Left kidney (tissue), 1 donor: ENCODE measurements at regions not wholly inside any gene's neighbourhood (a gene's known extent, or its start where the extent isn't known, plus 50 kb on each side); places are given as distances from the start of the nearest gene placed in this dataset.
A peak's percentile ranks its signal among the peaks of the same experiment; 100 is the strongest.

ENCODE experiments used
- DNase-seq: peaks from one replicate; pipeline ENCODE4 v3.0.0-alpha.2; 2013

DNA sequence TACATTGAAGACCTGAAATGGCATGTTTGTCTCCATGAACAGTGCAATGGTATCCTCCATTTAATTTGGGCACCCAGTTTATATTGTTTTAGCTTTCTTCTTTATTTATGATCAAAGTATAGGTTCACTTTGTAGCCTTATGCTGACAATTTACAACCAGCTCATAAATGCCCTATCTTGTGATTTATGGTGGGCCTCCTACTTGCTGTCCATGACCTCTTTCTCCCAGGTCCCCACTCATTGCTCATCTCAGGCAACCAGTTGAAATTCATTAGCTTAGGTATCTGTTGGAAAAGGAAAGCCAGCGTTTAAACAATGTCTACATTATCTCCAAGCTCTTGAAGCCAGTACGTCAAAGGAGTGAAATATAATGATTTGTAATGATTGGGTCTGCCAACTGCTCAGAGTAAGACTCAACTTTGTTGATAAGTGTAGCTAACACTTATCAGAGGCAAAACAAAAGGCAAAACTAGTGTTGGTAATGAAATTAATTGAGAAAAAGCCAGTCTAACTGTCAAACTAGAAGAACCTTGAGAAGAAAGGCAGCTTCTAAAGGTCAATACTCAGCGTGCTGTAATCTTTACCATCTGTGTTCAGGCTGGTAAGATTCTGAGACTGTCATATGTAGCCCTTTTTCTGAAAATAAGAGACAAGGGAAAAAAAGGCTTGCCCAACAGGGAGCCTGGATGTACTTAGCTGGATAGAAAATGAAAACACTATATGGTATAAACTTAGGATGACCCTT is 695.9 kb downstream of the EPHA4 start:
- peak; percentile 15 for DNase-seq

DNA sequence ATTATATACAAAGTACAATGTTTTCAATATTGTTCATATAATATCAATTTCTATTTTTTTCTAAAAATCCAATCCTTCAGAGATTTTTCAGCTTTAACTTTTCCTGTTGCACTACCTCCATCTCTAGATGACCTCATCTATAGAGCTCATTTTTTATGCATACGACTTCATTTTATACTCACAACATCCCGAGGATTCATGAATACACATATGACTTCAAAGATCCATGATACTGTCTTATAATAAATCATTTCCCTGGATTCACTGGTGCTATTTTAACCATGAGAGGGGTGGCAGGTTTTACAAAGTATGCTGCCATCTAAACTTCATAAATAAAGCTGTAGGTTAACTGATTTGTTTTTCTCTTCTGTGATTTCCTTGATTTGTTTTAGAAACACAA is 694.6 kb downstream of the EPHA4 start:
- DNase-seq, result no peak

DNA sequence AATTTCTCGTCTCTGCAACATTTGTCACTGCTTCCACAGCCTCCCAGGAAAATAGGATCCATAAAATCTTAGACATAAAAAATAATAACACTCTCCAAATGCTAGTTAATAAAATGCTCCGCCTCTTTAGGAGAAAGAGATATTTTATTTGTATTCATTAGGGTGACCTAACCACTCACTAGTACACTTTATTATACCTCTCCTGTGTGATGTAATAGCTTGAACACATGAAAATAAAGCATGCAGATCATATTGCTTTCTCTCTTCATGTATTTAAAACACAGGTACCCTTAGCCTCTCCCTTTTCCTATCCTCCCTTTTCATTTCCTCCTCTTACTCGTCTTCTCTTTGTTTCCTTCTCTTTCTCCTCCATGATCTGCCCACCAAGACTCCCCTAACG is 694.2 kb downstream of the EPHA4 start:
- no peak for DNase-seq

DNA sequence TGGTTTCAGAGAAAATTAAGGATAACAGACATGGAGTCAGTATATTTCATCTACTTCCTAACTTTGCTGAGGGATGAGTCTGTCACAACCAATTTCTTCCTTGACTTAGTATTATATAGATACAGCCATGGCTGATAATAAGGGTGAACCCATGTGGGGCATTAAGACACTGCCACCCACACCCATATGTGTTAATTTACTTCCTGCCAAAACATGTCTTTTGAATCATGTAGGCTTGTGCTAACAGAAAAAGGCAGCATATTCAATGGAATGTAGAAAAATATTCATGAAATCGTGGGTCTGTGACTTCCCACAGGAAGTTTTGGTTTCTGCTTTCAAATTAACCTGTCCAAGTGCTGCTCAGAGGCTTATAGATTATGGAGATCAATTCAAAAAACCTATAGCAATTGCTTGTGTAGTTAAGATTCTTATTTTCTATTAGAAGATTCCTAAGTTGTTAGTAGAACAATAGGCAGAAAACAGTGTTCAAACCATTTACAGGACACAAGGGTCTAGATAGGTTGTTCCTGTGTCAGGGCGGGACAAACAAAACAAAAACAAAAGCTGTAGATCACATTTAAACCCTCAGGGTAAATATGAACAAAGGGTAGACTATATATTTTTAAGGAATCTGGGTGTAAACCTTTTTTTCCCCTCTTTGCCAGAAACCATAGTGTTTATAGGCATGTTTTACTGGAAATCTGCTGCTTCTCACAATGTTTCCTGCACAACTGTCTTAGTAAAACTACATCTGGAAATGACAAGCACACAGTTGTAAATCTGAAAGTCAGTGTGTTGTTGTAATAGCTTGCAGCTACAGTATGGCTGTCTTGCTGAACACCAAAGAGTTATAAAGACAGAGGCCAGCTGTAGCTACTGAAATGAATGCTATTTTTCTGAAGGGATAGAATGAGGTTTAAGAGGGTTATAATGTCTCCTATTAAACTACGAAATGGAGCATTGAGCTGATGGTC is 691.2 kb downstream of the EPHA4 start:
- DNase-seq, result no peak

DNA sequence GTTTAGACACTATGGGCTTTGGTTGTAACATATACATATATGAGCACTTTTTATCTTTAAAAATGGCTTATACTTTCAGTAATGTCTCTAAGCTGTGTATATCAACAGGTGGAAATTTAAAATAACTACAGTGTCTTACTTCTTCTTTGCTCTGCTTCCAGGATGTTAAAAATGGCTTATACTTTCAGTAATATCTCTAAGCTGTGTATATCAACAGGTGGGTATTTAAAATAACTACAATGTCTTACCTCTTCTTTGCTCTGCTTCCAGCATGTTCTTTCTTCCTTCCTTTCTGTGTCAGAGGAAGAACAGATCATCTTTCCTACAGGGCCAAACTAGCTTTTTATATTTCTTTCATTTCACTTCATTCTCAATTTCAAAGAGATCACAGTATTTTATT is 689.6 kb downstream of the EPHA4 start:
- DNase-seq, result no peak

DNA sequence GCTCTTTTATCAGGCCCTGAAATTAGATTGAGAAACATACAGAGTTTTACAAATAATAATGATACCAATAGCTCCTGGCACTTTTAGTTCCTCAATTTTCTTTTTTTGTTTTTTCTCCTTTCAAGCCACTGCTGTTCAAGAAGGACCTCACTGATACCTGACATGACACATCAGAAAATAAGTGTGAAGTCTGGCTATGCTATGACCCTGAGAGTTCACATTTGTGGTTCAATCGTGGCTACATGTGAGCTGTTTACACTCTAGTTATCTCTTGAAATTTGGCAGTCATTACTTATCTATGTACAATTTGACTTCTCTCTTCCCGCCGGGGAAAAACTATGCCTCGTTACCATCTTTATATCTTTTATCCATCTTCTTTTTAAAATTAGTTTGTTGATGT is 686.5 kb downstream of the EPHA4 start:
- DNase-seq, result no peak

DNA sequence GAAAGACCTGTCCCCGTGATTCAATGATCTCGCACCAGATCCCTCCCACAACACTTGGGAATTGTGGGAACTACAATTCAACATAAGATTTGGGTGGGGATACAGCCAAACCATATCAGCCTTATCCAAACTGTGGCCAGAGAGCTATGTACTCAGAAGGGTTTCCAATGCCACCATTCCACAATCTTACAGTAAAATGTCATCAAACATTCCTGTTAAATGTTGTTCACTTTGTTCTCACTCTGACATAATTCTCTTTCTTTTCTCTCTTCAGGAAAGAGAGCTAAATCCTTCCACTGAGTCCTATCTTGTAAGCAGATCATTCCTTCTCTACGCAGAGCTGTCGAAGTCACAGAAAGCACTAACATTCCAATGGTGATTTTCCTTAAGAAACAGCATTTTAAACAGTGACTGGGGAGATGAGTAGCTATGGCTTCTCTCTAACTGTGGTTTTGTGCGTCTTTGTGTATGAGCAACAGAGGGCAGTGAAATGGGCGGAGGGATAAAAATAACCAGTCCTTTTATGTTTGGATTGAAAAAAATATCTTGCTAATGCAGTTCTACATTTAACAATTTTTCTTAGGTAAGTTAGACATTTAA is 684.7 kb downstream of the EPHA4 start:
- DNase-seq, result no peak

DNA sequence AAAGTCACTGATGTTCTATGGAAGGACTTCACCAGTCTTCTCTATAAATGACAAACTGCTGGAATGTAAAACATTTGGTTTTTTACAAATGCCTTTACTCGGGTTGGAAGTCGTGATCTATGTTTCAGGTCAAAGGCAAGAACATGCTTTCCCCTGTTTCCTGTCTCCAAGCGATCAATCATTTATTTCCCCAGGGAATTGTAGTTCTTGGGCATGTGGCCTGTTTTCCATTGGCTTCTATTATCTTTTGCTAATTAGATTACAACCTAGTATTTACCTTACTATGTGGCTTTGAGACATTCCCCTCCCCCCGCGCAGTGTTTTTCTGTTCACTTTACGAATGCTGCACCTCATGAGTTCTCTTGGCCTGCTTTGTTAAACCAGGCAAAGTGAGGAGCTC is 684.2 kb downstream of the EPHA4 start:
- DNase-seq, result no peak

DNA sequence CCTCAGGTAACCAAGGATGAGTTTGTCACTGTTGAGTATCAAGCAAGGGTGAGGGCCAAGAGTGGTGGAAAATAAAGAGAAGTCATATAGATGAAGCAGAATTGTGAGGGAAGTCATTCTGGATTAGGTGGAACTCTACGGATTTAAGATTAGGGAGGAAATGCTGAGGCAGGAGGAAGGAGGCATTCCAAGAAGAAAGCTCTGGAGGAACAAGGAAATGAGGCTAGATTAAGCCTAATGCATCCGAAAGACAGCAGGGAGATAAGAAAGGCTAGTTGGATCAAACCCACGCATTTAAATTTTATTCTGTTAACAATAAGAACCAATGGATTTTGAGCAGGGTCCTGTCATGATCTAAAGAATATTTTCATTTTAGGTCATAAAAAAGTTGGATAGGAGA is 681.2 kb downstream of the EPHA4 start:
- DNase-seq, result no peak

DNA sequence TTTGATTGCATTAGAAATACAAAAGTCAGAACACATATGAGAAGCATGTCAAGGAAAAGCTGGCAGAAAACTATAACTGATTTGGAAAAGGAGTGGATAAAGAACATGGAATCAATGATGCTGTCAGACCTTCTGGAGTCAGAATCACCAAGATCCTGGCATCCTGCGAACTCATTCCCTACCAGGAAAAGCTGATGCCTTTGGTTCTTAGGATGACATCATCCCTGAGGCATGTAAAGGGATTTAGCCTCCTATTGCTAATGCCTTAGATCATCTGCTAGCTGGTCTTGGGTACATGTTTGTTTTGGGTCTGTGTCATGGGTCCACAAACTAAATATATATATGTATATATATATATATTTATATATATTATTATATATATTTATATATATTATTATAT is 680.7 kb downstream of the EPHA4 start:
- DNase-seq, result no peak

DNA sequence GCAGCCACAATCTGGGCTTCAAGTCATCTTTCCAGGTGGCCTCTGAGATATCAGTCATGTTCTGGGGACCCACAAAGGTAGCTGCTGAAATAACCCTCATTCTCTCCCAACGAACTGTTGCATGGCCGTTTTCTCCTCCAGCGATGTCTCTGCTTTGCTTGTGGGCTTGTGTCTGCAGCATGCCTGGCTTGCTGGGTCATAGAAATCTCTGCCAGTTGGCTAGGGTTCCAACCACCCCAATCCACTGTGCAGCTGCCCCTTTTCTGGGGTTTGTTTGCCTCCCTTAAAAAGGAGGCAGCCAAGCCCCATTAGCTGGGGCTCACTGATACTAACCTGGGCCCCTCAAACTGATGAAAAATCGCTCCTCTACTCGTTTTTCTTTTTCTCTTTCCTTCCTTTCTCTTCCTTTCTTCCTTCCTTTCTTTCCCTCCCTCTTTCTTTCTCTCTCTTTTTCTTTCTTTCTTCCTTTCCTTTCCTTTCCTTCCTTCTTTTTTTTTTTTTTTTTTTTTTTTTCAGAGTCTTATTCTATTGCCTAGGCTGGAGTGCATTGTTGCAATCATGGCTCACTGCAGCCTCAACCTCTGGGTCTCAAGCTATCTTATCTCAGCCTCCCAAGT is 680.0 kb downstream of the EPHA4 start:
- DNase-seq, result no peak

DNA sequence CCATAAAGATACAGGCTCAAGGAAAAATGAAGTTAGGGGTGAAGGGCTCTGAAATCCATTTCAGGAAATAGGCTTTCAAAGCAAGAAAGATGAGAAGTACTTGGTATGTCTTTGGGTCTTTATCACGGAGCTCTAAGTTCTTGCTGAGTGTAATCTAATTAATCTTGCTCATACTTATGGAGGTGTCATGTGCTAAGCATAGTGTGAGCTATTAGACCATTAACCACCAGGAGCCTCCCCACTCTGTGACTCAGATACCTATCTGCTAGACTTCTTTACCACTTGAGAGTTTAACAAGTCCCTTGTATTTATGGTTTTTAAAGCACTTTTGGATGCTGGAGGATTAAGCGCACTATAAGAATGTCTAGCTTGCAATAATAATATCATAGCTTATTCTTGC is 678.7 kb downstream of the EPHA4 start:
- peak; percentile 10 for DNase-seq

DNA sequence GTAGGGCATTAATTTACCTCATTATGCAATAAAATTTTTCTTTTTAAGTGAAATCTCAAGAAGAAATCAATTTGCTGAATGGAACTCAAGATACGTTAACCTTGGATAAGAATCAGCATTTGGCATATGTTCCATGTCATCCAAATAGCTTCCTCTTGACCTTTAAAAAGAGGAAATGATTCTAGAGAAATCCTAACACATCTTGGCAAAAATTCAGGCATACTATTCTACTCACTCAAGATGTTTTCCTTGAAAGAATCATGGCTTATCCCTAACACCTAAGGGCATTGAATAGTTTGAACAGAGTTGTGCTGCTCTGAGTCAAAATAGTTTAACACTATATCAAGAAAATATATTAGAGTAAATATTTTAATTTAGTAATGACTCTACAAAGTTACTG is 678.0 kb downstream of the EPHA4 start:
- peak; percentile 14 for DNase-seq

DNA sequence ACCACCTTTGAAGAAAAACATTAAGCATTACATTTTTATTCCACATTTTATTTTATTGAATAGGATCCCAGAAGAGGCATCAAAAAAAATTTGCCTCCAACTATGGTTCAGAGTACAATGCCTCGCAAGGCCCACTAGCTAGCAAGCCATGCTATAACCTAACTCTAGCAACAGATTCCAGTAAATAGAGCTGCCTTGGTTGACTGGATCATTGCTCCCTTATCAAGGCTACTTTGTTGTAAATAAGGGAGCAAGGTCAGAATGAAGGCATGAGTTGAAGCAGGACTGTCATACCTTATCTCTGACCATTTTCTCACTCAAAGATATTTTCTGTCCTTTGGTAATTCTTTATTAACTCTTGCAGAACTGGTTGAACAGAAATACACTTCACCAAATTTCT is 672.6 kb downstream of the EPHA4 start:
- DNase-seq, result no peak

DNA sequence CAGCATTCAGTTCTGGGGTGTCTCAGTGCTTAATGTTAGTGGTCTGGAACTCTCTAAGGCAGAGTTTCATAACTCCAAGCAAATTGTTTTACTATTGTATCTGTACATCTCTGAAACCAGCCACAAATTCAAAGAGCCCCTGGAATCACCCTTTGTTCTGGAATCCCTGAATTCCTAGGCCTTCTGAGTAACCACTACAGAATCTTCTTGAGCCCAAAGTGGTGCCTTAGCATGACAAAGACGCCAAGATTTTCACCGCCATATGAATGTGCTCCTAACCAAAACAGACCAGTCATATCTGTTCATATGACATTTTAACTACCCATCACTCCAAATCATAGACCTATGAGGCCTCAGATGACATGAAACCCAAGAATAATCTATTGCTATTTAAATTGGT is 668.1 kb downstream of the EPHA4 start:
- DNase-seq, result no peak

DNA sequence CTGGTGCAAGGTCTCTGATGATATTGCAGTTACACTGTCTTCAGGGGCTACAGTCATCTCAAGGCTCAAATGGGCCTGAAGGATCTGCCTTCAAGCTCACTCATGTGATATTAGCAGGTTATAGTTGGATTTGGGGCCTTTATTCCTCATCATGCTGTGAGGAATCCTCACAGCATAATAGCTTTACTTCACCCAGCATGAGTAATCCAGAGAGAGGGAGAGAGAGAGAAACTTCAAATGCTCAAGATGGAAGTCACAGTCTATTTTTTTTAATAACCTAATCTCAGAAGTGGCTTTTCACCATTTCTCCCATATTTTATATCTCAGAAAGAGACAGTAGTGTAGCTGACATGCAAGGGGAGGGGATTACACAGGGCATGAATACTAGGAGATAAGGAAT is 658.7 kb downstream of the EPHA4 start:
- no peak for DNase-seq

DNA sequence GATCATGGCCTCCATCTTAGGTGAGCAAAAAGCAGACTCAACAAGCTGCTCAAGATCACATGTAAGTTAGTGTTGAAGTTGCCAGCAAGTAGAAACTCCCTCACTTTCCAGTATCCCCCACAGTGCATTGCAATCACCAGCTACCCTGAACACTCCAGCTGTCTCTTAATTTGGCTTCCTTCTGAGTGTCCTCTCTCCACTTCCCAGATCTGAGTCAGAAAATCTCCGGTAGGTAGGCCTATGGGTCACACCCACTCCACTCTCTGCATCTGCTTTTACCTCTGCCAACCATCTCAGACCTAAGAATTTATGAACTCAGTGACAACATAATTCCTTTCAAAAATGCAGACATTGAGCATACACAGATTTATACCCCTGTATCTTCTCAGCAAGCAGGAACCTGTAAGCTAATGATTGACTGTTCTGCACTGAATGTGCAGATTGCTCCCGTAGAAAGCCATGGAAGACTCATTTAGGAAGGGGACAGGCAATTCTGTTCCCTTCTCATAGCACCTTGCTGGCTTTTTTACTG is 656.9 kb downstream of the EPHA4 start:
- no peak for DNase-seq

DNA sequence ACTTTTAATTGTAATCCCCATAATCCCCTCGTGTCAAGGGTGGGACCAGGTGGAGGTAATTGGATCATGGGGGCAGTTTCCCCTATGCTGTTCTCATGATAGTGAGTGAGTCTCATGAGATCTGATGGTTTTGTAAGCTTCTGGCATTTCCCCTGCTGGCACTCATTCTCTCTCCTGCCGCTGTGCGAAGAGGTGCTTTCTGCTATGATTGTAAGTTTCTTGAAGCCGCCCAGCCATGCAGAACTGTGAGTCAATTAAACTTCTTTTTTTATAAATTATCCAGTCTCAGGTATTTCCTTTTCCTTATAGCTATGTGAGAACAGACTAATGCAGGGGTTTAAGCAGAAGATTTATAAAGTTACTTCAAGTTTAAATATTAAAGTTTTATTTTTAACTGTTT is 655.2 kb downstream of the EPHA4 start:
- no peak for DNase-seq

DNA sequence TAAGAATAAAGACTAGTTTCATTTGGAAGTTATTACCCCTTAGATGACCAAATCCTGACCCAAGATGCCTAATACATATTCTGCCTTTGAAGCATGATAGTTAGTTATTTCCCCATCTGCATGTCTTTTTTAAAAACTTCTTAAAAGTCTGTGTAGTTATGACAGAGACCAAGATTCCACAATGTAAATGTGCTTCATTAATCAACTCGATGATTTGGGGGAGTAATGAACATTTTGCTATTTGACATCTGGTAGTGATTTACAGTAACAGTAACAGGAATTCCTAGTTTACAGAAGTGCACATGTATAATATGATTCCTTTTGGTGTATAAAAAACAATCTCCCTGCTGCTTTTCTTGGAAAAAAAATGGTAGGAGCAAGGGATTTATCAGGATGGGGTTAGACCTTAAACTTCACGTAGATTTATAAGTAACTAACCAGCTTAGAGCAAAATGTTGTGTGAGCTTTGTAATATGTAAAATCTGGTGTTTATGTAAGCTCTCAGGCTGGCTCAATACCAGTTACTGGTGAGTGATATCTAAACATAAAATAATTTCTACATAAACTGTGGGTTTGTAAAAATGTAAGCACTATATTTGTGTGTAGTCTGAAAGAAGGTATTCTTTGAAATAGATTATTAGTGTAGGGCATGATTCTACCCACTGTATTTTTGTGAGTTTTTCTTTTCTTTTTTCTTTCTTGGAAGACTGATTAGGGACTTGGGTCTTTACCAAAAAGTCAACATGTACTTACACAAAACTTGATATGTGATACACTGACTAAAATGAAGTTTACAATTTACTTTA is 641.6 kb downstream of the EPHA4 start:
- DNase-seq, result peak; percentile 21

DNA sequence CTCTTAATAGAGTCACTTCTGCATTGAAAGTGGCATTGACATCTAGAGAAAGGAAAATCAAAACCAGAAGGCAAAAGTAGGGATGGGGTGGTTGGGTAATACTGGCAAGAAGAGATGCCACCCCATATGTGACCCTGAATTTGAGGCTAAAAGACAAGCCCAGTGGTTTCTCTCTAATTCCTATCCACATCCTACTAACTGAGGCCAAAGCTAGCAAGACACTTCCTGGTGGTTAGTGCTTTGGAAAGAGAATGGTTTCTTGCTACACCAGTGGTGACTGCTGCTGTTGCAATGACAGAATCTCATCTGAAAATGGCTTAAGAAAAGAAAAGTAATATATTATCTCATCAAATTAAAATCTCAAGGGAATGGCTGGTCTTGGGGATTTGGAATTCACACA is 640.6 kb downstream of the EPHA4 start:
- no peak for DNase-seq

DNA sequence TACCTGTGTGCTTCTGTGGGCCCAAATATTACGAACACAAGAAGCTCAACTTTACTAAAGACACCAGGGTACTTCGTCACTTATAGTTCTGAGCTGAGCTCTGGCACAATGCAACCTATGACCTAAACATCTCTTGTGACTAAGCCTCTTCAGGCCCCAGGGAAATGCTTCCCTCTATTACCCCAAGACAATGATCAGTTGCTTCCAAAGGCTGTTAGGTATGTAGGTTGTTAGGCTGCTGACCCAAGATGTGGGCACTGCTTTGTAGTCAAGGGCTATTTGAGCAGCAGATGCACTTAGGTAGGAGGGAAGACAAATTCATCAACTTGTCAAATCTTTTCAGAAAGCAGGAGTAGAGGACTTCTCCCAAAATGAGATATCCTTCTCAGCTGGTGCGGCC is 640.1 kb downstream of the EPHA4 start:
- no peak for DNase-seq
